OCI-LY1 (cell line): ENCODE measurements at regions not wholly inside any gene's neighbourhood (a gene's known extent, or its start where the extent isn't known, plus 50 kb on each side); places are given as distances from the start of the nearest gene placed in this dataset.

Source experiments
- H2AFZ ChIP-seq: fragments of 200-600 bp; sonication (generic), shearing (Covaris generic); 2 replicates; pipeline ENCODE4 v1.6.0; 2014; ENCODE audit warnings: antibody characterized with exemption, mild to moderate bottlenecking, low read length
- H3F3A ChIP-seq: fragments of 200-600 bp; sonication (generic), shearing (Covaris generic); 2 replicates; pipeline ENCODE4 v1.6.0; 2014; ENCODE audit warnings: mild to moderate bottlenecking, antibody characterized with exemption, low read length, moderate library complexity; ENCODE audit not compliant: insufficient read depth
- H3K27ac ChIP-seq: fragments of 200-600 bp; sonication (generic); 2 replicates; pipeline ENCODE4 v1.5.1; 2014; ENCODE audit warnings: low read length, mixed run types, mild to moderate bottlenecking, low read depth; ENCODE audit not compliant: poor library complexity, severe bottlenecking
- H3K27me3 ChIP-seq: fragments of 200-600 bp; sonication (generic); 2 replicates; pipeline ENCODE4 v1.6.0; 2014; ENCODE audit warnings: antibody characterized with exemption, mild to moderate bottlenecking, low read length, moderate library complexity; ENCODE audit not compliant: insufficient read depth
- H3K36me3 ChIP-seq: fragments of 200-600 bp; sonication (generic); 2 replicates; pipeline ENCODE4 v1.6.1; 2014; ENCODE audit warnings: mild to moderate bottlenecking, antibody characterized with exemption, low read length, moderate library complexity, mixed read lengths; ENCODE audit not compliant: insufficient read depth
- H3K4me1 ChIP-seq: fragments of 200-600 bp; sonication (generic); 2 replicates; pipeline ENCODE4 v1.5.1; 2014; ENCODE audit warnings: mild to moderate bottlenecking, low read length, moderate library complexity; ENCODE audit not compliant: insufficient read depth, severe bottlenecking
- H3K4me2 ChIP-seq: fragments of 200-600 bp; sonication (generic), shearing (Covaris generic); 2 replicates; pipeline ENCODE4 v1.6.1; 2014; ENCODE audit warnings: low read length
- H3K4me3 ChIP-seq: fragments of 200-600 bp; sonication (generic); 2 replicates; pipeline ENCODE4 v1.5.1; 2014; ENCODE audit warnings: low read length, low read depth, mild to moderate bottlenecking, mixed read lengths; ENCODE audit not compliant: poor library complexity, severe bottlenecking
- H3K79me2 ChIP-seq: fragments of 200-600 bp; shearing (Covaris generic); 2 replicates; pipeline ENCODE4 v1.6.1; 2016; ENCODE audit warnings: mixed run types, low read length, mixed read lengths; ENCODE audit not compliant: insufficient read depth
- H3K9ac ChIP-seq: fragments of 200-600 bp; sonication (generic), shearing (Covaris generic); 2 replicates; pipeline ENCODE4 v1.6.1; 2014; ENCODE audit warnings: mild to moderate bottlenecking, low read length, mixed read lengths
- H3K9me2 ChIP-seq: fragments of 200-600 bp; sonication (generic), shearing (Covaris generic); 2 replicates; pipeline ENCODE4 v1.6.1; 2014; ENCODE audit warnings: low read depth, mild to moderate bottlenecking, low read length, mixed read lengths
- H3K9me3 ChIP-seq: fragments of 200-600 bp; shearing (Covaris generic); 2 replicates; pipeline ENCODE4 v1.6.1; 2014; ENCODE audit warnings: low read length, mixed read lengths
- H4K20me1 ChIP-seq: fragments of 200-600 bp; sonication (generic), shearing (Covaris generic); 2 replicates; pipeline ENCODE4 v1.6.0; 2016; ENCODE audit warnings: mild to moderate bottlenecking, low read length; ENCODE audit not compliant: insufficient read depth
- CTCF ChIP-seq: fragments of 200-600 bp; sonication (generic), shearing (Covaris generic); IDR thresholded peaks from 2 replicates; pipeline ENCODE4 v1.5.1; 2017; ENCODE audit warnings: mild to moderate bottlenecking, antibody characterized with exemption, low read length, moderate library complexity, mixed read lengths
- EZH2 ChIP-seq: fragments of 200-600 bp; sonication (generic), shearing (Covaris generic); IDR thresholded peaks from 2 replicates; pipeline ENCODE4 v1.8.0; 2017; ENCODE audit warnings: borderline replicate concordance, mixed run types, mild to moderate bottlenecking, antibody characterized with exemption, low read length, moderate library complexity, mixed read lengths

GRCh38 chr9:24731754-24732153 is 186.1 kb upstream of the IZUMO3 start:
- TF ChIP-seq EZH2, result no peak
- no peak for TF ChIP-seq CTCF
- no peaks in the 10 kb centered on the region for H3K27me3 ChIP-seq

GRCh38 chr9:24721621-24722020 is 175.9 kb upstream of the IZUMO3 start:
- H4K20me1 ChIP-seq, result no peaks in the 10 kb centered on the region
- no peak overlapping the region for H2AFZ ChIP-seq
- H3K9ac ChIP-seq, result no peak overlapping the region
- H3K4me3 ChIP-seq, result no peak overlapping the region
- H3K9me2 ChIP-seq, result no peaks in the 10 kb centered on the region
- no peak for TF ChIP-seq EZH2
- TF ChIP-seq CTCF, result no peak
- no peaks in the 10 kb centered on the region for H3K4me1 ChIP-seq
- H3K27me3 ChIP-seq, result no peaks in the 10 kb centered on the region
- H3K9me3 ChIP-seq, result no peaks in the 10 kb centered on the region
- H3F3A ChIP-seq, result no peaks in the 10 kb centered on the region
- H3K79me2 ChIP-seq, result no peaks in the 10 kb centered on the region
- no peak overlapping the region for H3K27ac ChIP-seq
- H3K36me3 ChIP-seq, result no peaks in the 10 kb centered on the region
- no peak overlapping the region for H3K4me2 ChIP-seq

More at GRCh38 chr9:24731754-24732153, 186.1 kb upstream of the IZUMO3 start:
- Histone ChIP-seq H2AFZ (no peak overlapping the region), H4K20me1 (no peaks in the 10 kb centered on the region), H3F3A (no peaks in the 10 kb centered on the region), H3K4me1 (no peaks in the 10 kb centered on the region), H3K36me3 (no peaks in the 10 kb centered on the region), H3K4me2 (no peak overlapping the region), H3K9me3 (no peaks in the 10 kb centered on the region; the same call in 1 of the 2 replicates), H3K9ac (no peak overlapping the region), H3K9me2 (no peaks in the 10 kb centered on the region), H3K27ac (no peak overlapping the region), H3K79me2 (no peaks in the 10 kb centered on the region), H3K4me3 (no peak overlapping the region)

- Histone ChIP-seq H3K4me3 (no peak overlapping the region), H3K4me1 (no peaks in the 10 kb centered on the region), H3K36me3 (no peaks in the 10 kb centered on the region), H3K79me2 (no peaks in the 10 kb centered on the region), H3K27me3 (no peaks in the 10 kb centered on the region), H3K9me3 (no peaks in the 10 kb centered on the region), H3F3A (no peaks in the 10 kb centered on the region), H2AFZ (no peak overlapping the region), H3K9ac (no peak overlapping the region), H4K20me1 (no peaks in the 10 kb centered on the region), H3K4me2 (no peak overlapping the region), H3K9me2 (no peaks in the 10 kb centered on the region), H3K27ac (no peak overlapping the region)
- no peak for TF ChIP-seq EZH2
- TF ChIP-seq CTCF, result no peak
Measured at GRCh38 chr9:24712206-24712605, 166.5 kb upstream of the IZUMO3 start.
